SJCRH30 (cell line): ENCODE measurements at regions not wholly inside any gene's neighbourhood (a gene's known extent, or its start where the extent isn't known, plus 50 kb on each side); places are given as distances from the start of the nearest gene placed in this dataset.

Experiments used
- DNase-seq, 2 experiments: peaks; one replicate each; pipeline ENCODE4 v3.0.0-alpha.2; 2015 to 2020
- H3K27ac ChIP-seq: fragments of 250-450 bp; sonication (Bioruptor Pico); 2 replicates; pipeline ENCODE4 v1.5.1; 2020; ENCODE audit warnings: mild to moderate bottlenecking, moderate library complexity
- H3K27me3 ChIP-seq: fragments of 250-450 bp; sonication (Bioruptor Pico); 2 replicates; pipeline ENCODE4 v1.5.1; 2020; ENCODE audit warnings: mild to moderate bottlenecking, moderate library complexity
- H3K36me3 ChIP-seq: fragments of 250-450 bp; sonication (Bioruptor Pico); 2 replicates; pipeline ENCODE4 v1.5.1; 2020; ENCODE audit warnings: mild to moderate bottlenecking, moderate library complexity
- H3K4me1 ChIP-seq: fragments of 250-450 bp; sonication (Bioruptor Pico); 2 replicates; pipeline ENCODE4 v1.5.1; 2020; ENCODE audit warnings: mild to moderate bottlenecking, moderate library complexity
- H3K4me3 ChIP-seq: fragments of 250-450 bp; sonication (Bioruptor Pico); 2 replicates; pipeline ENCODE4 v1.5.1; 2020; ENCODE audit warnings: mild to moderate bottlenecking, moderate library complexity
- H3K9me3 ChIP-seq: fragments of 250-450 bp; sonication (Bioruptor Pico); replicated peaks from 2 replicates; pipeline ENCODE4 v1.5.1; 2020; ENCODE audit warnings: mild to moderate bottlenecking, moderate library complexity

DNA sequence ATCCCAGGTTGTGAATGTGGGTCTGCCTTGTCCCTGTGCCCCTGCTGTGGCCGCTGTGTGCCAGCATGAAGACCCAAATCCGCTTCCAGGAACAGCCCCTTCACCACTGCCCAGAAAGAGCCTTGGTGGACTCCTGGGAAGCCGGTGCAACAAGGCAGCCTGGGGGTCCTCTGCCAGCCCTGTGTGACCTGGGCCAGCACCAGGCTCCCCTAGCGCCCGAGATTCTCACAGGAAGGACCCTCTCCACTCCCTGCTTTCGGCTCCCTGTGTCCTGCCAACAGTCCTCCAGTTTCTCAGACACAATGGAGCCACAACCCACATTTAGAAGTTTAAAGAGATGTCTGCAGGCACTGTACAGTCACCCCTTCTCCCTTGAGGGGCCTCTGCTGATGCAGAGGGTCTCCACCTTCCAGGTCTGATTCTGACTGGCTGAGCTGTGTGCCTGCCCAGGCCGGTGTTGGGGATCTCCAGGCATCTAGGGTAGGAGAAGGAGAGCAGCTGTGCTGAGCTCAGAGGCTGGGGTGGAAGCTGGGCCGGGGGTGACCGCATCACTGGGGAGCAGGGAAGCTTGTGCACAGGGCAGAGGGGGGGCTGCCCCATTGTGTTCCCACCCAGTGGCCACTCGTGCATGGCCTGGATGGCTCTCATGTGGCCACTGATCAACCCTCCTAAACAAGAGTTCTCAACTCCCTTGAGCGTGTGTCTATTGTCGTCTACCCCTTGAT is 174.0 kb downstream of the IRX2 start:
- Histone ChIP-seq H3K4me3 (no peak overlapping the region), H3K27ac (no peak overlapping the region), H3K9me3 (no peaks in the 10 kb centered on the region), H3K27me3 (no peaks in the 10 kb centered on the region), H3K4me1 (no peaks in the 10 kb centered on the region), H3K36me3 (no peaks in the 10 kb centered on the region)
- DNase-seq, result no peak

DNA sequence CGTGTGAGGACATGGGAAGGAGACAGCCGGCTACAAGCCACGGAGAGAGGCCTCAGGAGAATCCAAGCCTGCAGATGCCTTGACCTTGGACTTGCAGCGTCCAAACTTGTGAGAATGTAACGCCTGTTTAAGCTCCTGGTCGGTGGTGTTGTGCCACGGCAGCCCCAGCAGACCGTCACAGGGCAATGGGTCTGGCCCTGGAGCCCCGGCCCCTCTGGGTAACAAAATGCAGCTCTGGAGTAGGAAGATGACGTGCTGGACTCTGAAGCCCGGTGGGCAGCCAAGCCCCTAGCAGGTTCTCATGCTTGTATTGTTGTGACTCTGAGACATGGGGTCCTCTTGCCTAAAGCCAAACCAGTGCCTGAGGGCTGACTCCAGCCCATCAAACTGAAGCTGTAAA is 174.7 kb downstream of the IRX2 start:
- Histone ChIP-seq H3K4me3 (no peak overlapping the region), H3K4me1 (no peaks in the 10 kb centered on the region), H3K27ac (no peak overlapping the region), H3K9me3 (no peaks in the 10 kb centered on the region), H3K27me3 (no peaks in the 10 kb centered on the region), H3K36me3 (no peaks in the 10 kb centered on the region)
- no peak for DNase-seq

DNA sequence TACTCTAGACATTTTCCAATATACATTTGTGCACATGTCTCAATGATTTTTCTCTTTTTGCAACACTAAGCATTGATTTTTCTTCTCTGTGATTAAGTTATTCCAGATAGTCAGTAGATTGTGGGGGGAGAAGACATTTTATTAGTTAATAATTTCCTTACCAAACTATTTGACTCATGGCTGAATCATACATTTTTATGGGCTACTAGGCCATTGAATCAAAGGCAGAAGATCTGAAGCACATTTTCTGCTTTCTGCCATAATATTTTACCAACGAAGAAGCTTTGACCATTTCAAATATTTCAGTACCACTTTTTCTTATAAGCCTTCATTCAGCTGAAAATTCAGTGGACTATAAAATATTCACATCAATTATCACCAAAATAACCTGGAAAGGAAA is 175.6 kb downstream of the IRX2 start:
- Histone ChIP-seq H3K27ac (no peak overlapping the region), H3K27me3 (no peaks in the 10 kb centered on the region), H3K4me3 (no peak overlapping the region), H3K36me3 (no peaks in the 10 kb centered on the region), H3K9me3 (no peaks in the 10 kb centered on the region), H3K4me1 (no peaks in the 10 kb centered on the region)
- no peak for DNase-seq

- no peak for DNase-seq
- Histone ChIP-seq H3K4me1 (no peaks in the 10 kb centered on the region), H3K27me3 (no peaks in the 10 kb centered on the region), H3K27ac (no peak overlapping the region), H3K4me3 (no peak overlapping the region), H3K9me3 (no peaks in the 10 kb centered on the region), H3K36me3 (no peaks in the 10 kb centered on the region)
These were observed 176.2 kb downstream of the IRX2 start for GRCh38 chr5:2575292-2575691.

GRCh38 chr5:2574155-2574554 is 177.3 kb downstream of the IRX2 start:
- Histone ChIP-seq H3K27me3 (no peaks in the 10 kb centered on the region), H3K27ac (no peak overlapping the region), H3K4me3 (no peak overlapping the region), H3K9me3 (no peaks in the 10 kb centered on the region), H3K4me1 (no peaks in the 10 kb centered on the region), H3K36me3 (no peaks in the 10 kb centered on the region)
- no peak for DNase-seq

DNA sequence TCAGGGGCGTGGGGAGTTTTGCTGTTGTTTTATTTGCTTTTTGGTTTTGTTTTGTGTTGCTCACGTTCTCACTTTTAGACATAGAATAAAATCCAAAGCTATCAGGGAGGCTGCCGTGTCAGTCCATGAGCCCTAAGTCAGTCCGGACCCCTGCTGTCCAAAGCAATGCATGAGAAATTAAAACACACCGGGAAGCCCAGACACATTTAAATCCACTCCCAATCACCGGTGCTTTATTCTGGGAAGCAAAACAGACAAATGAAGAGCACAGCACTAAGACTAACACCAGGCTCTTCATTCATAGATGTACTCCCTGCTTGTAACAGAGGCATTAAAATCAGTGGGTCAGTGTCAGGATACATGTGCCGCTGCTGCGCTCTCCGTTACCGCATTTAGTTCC is 180.9 kb downstream of the IRX2 start:
- no peak for DNase-seq
- Histone ChIP-seq H3K4me1 (no peaks in the 10 kb centered on the region), H3K27ac (no peak overlapping the region), H3K4me3 (no peak overlapping the region), H3K36me3 (no peaks in the 10 kb centered on the region), H3K9me3 (no peaks in the 10 kb centered on the region), H3K27me3 (no peaks in the 10 kb centered on the region)

DNA sequence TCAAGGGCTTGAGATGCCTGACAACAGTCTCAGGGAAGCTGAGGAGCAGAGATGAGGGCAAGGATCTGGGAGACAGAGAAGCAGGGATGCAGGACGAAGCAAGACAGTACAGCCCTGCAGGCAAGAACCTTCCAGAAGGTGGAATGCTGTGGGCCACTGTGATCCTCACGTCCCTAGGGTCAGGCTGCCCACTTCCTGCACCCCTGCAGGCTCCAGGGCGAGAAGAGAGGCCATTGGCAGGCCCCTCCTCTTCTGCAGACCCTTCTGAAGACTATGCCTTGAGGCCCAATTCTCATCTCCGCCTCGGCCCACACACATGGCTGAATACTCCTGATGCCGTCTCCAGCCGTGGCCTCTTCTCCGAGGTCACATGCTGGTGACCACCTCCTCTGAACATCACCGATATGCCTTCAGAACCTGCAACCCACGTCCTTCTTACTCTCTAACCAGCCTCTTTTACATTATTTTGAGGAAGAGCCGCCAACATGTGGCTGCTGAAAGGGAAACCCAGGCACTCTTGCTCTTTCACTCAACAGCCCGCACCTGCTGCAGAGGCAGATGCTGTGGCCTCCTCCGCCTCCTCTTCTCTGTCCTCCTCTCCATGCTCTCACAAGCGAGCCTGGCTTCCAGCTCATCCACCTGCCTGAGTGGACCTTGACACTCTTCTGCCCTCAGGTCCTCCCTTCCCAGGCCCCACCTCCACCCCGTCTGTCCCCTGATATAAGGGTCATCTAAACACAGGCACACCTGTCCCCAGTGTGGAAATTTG is 181.5 kb downstream of the IRX2 start:
- Histone ChIP-seq H3K9me3 (no peaks in the 10 kb centered on the region), H3K36me3 (no peaks in the 10 kb centered on the region), H3K27me3 (no peaks in the 10 kb centered on the region), H3K4me3 (no peak overlapping the region), H3K27ac (no peak overlapping the region), H3K4me1 (no peaks in the 10 kb centered on the region)
- no peak for DNase-seq

- Histone ChIP-seq H3K27ac (no peak overlapping the region), H3K4me1 (no peaks in the 10 kb centered on the region), H3K9me3 (no peaks in the 10 kb centered on the region), H3K36me3 (no peaks in the 10 kb centered on the region), H3K27me3 (no peaks in the 10 kb centered on the region), H3K4me3 (no peak overlapping the region)
- DNase-seq, result no peak
These were observed 182.3 kb downstream of the IRX2 start for GRCh38 chr5:2569176-2569575.

DNA sequence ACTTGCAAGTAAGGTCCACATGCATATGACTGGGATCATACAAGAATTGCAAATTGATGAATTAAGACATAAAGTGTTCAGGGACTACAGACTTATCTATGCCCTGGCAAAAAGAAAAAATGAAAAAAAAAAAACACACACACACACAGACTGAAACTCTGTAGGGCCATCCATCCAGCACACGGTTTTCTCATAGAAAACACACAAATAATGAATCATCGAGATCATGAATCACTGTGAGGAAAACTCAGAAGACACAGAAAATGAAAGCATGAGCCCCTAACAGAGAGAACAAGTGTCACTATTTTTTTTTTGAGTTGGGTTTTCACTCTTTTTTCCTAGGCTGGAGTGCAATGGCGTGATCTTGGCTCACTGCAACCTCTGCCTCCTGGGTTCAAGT is 185.2 kb downstream of the IRX2 start:
- no peak for DNase-seq
- H3K27me3 ChIP-seq, result no peaks in the 10 kb centered on the region
- H3K36me3 ChIP-seq, result no peaks in the 10 kb centered on the region
- no peak overlapping the region for H3K27ac ChIP-seq
- no peaks in the 10 kb centered on the region for H3K4me1 ChIP-seq
- no peaks in the 10 kb centered on the region for H3K9me3 ChIP-seq
- no peak overlapping the region for H3K4me3 ChIP-seq

GRCh38 chr5:2565147-2565546 is 186.3 kb downstream of the IRX2 start:
- no peaks in the 10 kb centered on the region for H3K4me1 ChIP-seq
- no peak for DNase-seq

GRCh38 chr5:2563046-2563445 is 188.4 kb downstream of the IRX2 start:
- no peak overlapping the region for H3K4me3 ChIP-seq
- no peaks in the 10 kb centered on the region for H3K9me3 ChIP-seq
- no peak for DNase-seq
- no peaks in the 10 kb centered on the region for H3K27me3 ChIP-seq
- no peaks in the 10 kb centered on the region for H3K36me3 ChIP-seq
- no peaks in the 10 kb centered on the region for H3K4me1 ChIP-seq
- H3K27ac ChIP-seq, result no peak overlapping the region

More at GRCh38 chr5:2565147-2565546, 186.3 kb downstream of the IRX2 start:
- Histone ChIP-seq H3K27me3 (no peaks in the 10 kb centered on the region), H3K4me3 (no peak overlapping the region), H3K9me3 (no peaks in the 10 kb centered on the region), H3K36me3 (no peaks in the 10 kb centered on the region), H3K27ac (no peak overlapping the region)

DNA sequence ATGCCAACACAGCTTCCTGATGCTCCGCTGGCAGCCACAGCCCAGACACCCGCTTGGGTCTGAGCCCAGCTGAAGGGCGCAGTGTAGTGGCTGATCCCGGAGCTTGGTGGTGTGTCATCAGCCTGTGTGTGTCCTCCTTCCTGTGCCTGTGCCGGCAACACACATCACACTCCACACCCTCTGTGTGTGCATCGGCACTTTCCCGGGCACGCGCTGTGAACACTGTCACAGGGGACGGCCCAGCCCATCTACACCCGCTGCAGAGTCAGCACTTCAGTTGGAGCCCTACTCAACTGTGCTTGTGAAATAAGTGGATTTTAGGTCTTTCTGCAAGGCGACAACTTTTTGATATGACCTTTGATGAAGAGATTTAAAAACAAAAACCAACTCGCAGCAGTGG is 189.4 kb downstream of the IRX2 start:
- H3K4me1 ChIP-seq, result no peaks in the 10 kb centered on the region
- H3K27me3 ChIP-seq, result no peaks in the 10 kb centered on the region
- no peak for DNase-seq
- H3K4me3 ChIP-seq, result no peak overlapping the region
- H3K36me3 ChIP-seq, result no peaks in the 10 kb centered on the region
- no peak overlapping the region for H3K27ac ChIP-seq
- H3K9me3 ChIP-seq, result no peaks in the 10 kb centered on the region

- Histone ChIP-seq H3K9me3 (no peaks in the 10 kb centered on the region), H3K27ac (no peak overlapping the region), H3K4me3 (no peak overlapping the region), H3K4me1 (no peaks in the 10 kb centered on the region), H3K36me3 (no peaks in the 10 kb centered on the region), H3K27me3 (no peaks in the 10 kb centered on the region)
- no peak for DNase-seq
These were observed 191.0 kb downstream of the IRX2 start for GRCh38 chr5:2560435-2560834.

GRCh38 chr5:2557435-2557834 is 194.0 kb downstream of the IRX2 start:
- no peak for DNase-seq
- H3K9me3 ChIP-seq, result no peaks in the 10 kb centered on the region
- no peaks in the 10 kb centered on the region for H3K36me3 ChIP-seq
- H3K4me3 ChIP-seq, result no peak overlapping the region
- no peak overlapping the region for H3K27ac ChIP-seq
- H3K27me3 ChIP-seq, result no peaks in the 10 kb centered on the region
- H3K4me1 ChIP-seq, result no peaks in the 10 kb centered on the region

- Histone ChIP-seq H3K36me3 (no peaks in the 10 kb centered on the region), H3K4me1 (no peaks in the 10 kb centered on the region), H3K9me3 (no peaks in the 10 kb centered on the region), H3K4me3 (no peak overlapping the region), H3K27me3 (no peaks in the 10 kb centered on the region), H3K27ac (no peak overlapping the region)
- no peak for DNase-seq
These were observed 195.0 kb downstream of the IRX2 start for GRCh38 chr5:2556375-2556966.
